ENCODE measurements at regions not wholly inside any gene's neighbourhood (a gene's known extent, or its start where the extent isn't known, plus 50 kb on each side); places are given as distances from the start of the nearest gene placed in this dataset.

DNA sequence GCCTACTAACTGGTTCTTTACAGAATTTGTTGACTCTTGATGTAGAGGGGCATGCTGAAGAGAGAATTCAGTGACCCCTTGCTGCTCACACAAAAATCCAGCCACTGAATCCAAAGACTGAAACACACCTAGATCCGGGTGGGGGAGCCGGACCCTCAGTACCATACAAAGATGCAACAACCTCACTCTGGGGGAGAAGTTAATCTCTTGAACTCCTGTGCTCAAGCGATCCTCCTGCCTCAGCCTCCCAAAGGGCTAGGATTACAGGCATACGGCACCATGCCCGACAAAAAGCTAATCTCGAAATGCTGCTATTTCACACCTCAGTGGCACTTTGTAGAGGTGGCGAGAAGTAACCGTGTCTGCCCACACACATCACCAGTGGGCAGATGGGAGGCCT, 88.8 kb upstream of the HELT start (continued):
- TF ChIP-seq SP1 (CRISPR knock-in tag; conservative IDR thresholded peaks at IDR 0.05): no peak
- TF ChIP-seq CDX4 (CRISPR knock-in tag; IDR thresholded peaks at IDR 0.05; ENCODE audit: borderline replicate concordance): no peak
- TF ChIP-seq EMX1 (CRISPR knock-in tag; IDR thresholded peaks at IDR 0.05): no peak
- no peak for TF ChIP-seq IRF2 (CRISPR knock-in tag; IDR thresholded peaks at IDR 0.05; ENCODE audit: borderline replicate concordance, low read depth)

DNA sequence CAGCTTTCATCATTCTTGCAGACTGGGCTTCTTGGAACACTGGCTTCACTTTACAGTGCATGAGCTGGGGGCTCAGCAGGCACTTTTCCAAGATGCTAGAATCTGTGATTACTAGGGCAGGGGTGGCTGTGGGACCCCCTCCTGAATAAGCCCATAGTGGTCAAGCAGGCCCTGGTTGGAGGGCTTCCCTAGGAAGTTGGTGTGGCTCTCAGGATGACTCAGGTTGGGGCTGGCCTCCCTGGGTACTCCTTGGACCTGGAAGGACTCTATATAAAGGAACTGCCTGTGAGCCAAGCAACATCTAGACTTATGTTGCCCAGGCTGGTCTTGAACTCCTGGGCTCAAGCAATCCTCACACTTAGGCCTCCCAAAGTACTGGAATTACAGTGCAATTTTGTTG, 88.3 kb upstream of the HELT start:
- POLR2A ChIA-PET: no interaction called here
- Mint-ChIP-seq H3K27ac (no peak overlapping the region), H3K27me3 (ENCODE audit: low read depth) (no peaks in the 10 kb centered on the region), H3K4me1 (no peaks in the 10 kb centered on the region), H3K36me3 (peaks cover 17% of the 10 kb centered on the region), H3K4me3 (no peak overlapping the region), H3K9me3 (peaks cover 24% of the 10 kb centered on the region)
- CTCF ChIA-PET: no interaction called here
- TF ChIP-seq CREM (CRISPR knock-in tag; IDR thresholded peaks at IDR 0.05) (no peak), TP53 (CRISPR knock-in tag; IDR thresholded peaks at IDR 0.05) (no peak), STAT6 (CRISPR knock-in tag; conservative IDR thresholded peaks at IDR 0.05; ENCODE audit: low read depth) (no peak), AR (CRISPR knock-in tag; IDR thresholded peaks at IDR 0.05) (no peak)
- no peak for DNase-seq (ENCODE audit: low spot score)
- no peak for ATAC-seq

DNA sequence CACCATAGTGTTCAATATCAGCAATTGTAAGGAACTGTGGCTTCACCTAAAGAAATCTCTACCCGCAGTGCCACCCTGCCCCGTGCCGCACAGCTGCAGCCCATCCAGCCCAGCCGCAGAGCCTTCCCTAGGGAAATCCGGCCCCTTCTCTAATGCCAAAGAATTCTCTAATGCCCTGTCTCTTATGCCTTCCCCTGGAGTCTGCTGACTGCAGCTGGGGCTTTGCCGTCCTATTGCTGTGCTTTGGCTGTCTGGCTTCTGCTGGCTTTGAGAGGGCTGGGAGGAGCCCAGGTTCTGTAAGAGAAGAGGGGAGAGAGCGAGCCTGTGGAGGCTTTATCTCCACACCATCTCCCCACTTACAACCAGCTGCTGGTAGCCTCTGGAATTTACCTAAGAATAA, 85.9 kb upstream of the HELT start:
- Mint-ChIP-seq H3K36me3 (peaks cover 11% of the 10 kb centered on the region), H3K9me3 (peaks cover 13% of the 10 kb centered on the region), H3K27me3 (ENCODE audit: low read depth) (no peaks in the 10 kb centered on the region), H3K4me3 (no peak overlapping the region), H3K4me1 (peaks cover 8% of the 10 kb centered on the region), H3K27ac (no peak overlapping the region)
- ChIA-PET POLR2A (no interaction called here), CTCF (no interaction called here)
- ATAC-seq: no peak; the same call in 1 of the 2 replicates
- DNase-seq (ENCODE audit: low spot score): no peak
- TF ChIP-seq HMGA2 (CRISPR knock-in tag; IDR thresholded peaks at IDR 0.05) (no peak), TP53 (CRISPR knock-in tag; IDR thresholded peaks at IDR 0.05) (no peak), CREB1 (CRISPR knock-in tag; IDR thresholded peaks at IDR 0.05) (no peak), FOXK1 (CRISPR knock-in tag; IDR thresholded peaks at IDR 0.05) (no peak), ERG (CRISPR knock-in tag; IDR thresholded peaks at IDR 0.05) (no peak), PREB (CRISPR knock-in tag; IDR thresholded peaks at IDR 0.05; ENCODE audit: borderline replicate concordance) (no peak), RELA (CRISPR knock-in tag; IDR thresholded peaks at IDR 0.05; ENCODE audit: borderline replicate concordance) (no peak)
- TF ChIP-seq, protein P1, sequence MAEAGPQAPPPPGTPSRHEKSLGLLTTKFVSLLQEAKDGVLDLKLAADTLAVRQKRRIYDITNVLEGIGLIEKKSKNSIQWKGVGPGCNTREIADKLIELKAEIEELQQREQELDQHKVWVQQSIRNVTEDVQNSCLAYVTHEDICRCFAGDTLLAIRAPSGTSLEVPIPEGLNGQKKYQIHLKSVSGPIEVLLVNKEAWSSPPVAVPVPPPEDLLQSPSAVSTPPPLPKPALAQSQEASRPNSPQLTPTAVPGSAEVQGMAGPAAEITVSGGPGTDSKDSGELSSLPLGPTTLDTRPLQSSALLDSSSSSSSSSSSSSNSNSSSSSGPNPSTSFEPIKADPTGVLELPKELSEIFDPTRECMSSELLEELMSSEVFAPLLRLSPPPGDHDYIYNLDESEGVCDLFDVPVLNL (CRISPR knock-in tag; IDR thresholded peaks at IDR 0.05; ENCODE audit: borderline replicate concordance, low read depth): no peak
- TF ChIP-seq, protein P2, sequence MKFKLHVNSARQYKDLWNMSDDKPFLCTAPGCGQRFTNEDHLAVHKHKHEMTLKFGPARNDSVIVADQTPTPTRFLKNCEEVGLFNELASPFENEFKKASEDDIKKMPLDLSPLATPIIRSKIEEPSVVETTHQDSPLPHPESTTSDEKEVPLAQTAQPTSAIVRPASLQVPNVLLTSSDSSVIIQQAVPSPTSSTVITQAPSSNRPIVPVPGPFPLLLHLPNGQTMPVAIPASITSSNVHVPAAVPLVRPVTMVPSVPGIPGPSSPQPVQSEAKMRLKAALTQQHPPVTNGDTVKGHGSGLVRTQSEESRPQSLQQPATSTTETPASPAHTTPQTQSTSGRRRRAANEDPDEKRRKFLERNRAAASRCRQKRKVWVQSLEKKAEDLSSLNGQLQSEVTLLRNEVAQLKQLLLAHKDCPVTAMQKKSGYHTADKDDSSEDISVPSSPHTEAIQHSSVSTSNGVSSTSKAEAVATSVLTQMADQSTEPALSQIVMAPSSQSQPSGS (CRISPR knock-in tag; IDR thresholded peaks at IDR 0.05; ENCODE audit: borderline replicate concordance, low read depth): no peak
- TF ChIP-seq, protein P3, sequence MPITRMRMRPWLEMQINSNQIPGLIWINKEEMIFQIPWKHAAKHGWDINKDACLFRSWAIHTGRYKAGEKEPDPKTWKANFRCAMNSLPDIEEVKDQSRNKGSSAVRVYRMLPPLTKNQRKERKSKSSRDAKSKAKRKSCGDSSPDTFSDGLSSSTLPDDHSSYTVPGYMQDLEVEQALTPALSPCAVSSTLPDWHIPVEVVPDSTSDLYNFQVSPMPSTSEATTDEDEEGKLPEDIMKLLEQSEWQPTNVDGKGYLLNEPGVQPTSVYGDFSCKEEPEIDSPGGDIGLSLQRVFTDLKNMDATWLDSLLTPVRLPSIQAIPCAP (CRISPR knock-in tag; IDR thresholded peaks at IDR 0.05): no peak
